ENCODE measurements at regions not wholly inside any gene's neighbourhood (a gene's known extent, or its start where the extent isn't known, plus 50 kb on each side); places are given as distances from the start of the nearest gene placed in this dataset.
"Not testable (repeated sequence)": the region's sequence is repeated elsewhere in the genome, so short reads cannot be mapped to it uniquely, and the experiment has no call there.

GRCh38 chr6:85283436-85283835, 166.4 kb upstream of the NT5E start:
- DNase-seq = no peak

- DNase-seq = no peak
These were observed 171.3 kb upstream of the NT5E start for GRCh38 chr6:85278466-85279035.

- DNase-seq = not testable (repeated sequence)
These were observed 173.9 kb upstream of the NT5E start for GRCh38 chr6:85276026-85276425.

GRCh38 chr6:85275338-85275985, 174.4 kb upstream of the NT5E start:
- no peak for DNase-seq

- DNase-seq = no peak
These were observed 176.0 kb upstream of the NT5E start for GRCh38 chr6:85273870-85274269.

GRCh38 chr6:85273046-85273445, 176.8 kb upstream of the NT5E start:
- DNase-seq = no peak

- no peak for DNase-seq
These were observed 177.3 kb upstream of the NT5E start for GRCh38 chr6:85272592-85272991.

GRCh38 chr6:85262621-85263020, 187.3 kb upstream of the NT5E start:
- no peak for DNase-seq

- DNase-seq = no peak
These were observed 188.6 kb upstream of the NT5E start for GRCh38 chr6:85261271-85261670.

- DNase-seq = no peak
These were observed 194.2 kb upstream of the NT5E start for GRCh38 chr6:85255661-85256060.

- no peak for DNase-seq
These were observed 197.3 kb upstream of the NT5E start for GRCh38 chr6:85252552-85252951.

GRCh38 chr6:85252085-85252484, 197.8 kb upstream of the NT5E start:
- DNase-seq = no peak

GRCh38 chr6:85251300-85251699, 198.6 kb upstream of the NT5E start:
- DNase-seq = no peak

- no peak for DNase-seq
These were observed 199.2 kb upstream of the NT5E start for GRCh38 chr6:85250586-85251220.

- no peak for DNase-seq
These were observed 204.9 kb upstream of the NT5E start for GRCh38 chr6:85245004-85245403.

GRCh38 chr6:85241498-85242052, 208.3 kb upstream of the NT5E start:
- DNase-seq = no peak

GRCh38 chr6:85240787-85241385, 209.0 kb upstream of the NT5E start:
- no peak for DNase-seq

GRCh38 chr6:85237478-85237877, 212.4 kb upstream of the NT5E start:
- no peak for DNase-seq

- DNase-seq = no peak
These were observed 213.2 kb upstream of the NT5E start for GRCh38 chr6:85236636-85237035.

- DNase-seq = not testable (repeated sequence)
These were observed 222.5 kb upstream of the NT5E start for GRCh38 chr6:85227345-85227744.

GRCh38 chr6:85212794-85213193, 237.1 kb upstream of the NT5E start:
- not testable (repeated sequence) for DNase-seq

- no peak for DNase-seq
These were observed 254.6 kb upstream of the NT5E start for GRCh38 chr6:85195243-85195642.

- DNase-seq = no peak
These were observed 256.5 kb upstream of the NT5E start for GRCh38 chr6:85193339-85193738.

Data from renal pelvis (tissue), 1 donor.